GM19438 (cell line): ENCODE measurements at regions not wholly inside any gene's neighbourhood (a gene's known extent, or its start where the extent isn't known, plus 50 kb on each side); places are given as distances from the start of the nearest gene placed in this dataset.

Source experiments
- ATAC-seq: cut with Tn5 transposase; IDR thresholded peaks from one replicate; pipeline ENCODE4 v1.9.1; 2021; ENCODE audit warnings: low read depth; ENCODE audit not compliant: unreplicated experiment

GRCh38 chr18:45456090-45457021, 158.9 kb upstream of the SLC14A2 start:
- ATAC-seq, result no peak

- ATAC-seq, result no peak
These were observed 157.2 kb upstream of the SLC14A2 start for GRCh38 chr18:45458033-45458432.

GRCh38 chr18:45462179-45462578, 153.1 kb upstream of the SLC14A2 start:
- ATAC-seq, result no peak

GRCh38 chr18:45463451-45463850, 151.8 kb upstream of the SLC14A2 start:
- no peak for ATAC-seq

GRCh38 chr18:45464619-45465018, 150.7 kb upstream of the SLC14A2 start:
- ATAC-seq, result no peak

- peak; percentile 72 for ATAC-seq
These were observed 148.0 kb upstream of the SLC14A2 start for GRCh38 chr18:45467293-45467692.

- no peak for ATAC-seq
These were observed 147.3 kb upstream of the SLC14A2 start for GRCh38 chr18:45467945-45468344.

- no peak for ATAC-seq
These were observed 136.4 kb upstream of the SLC14A2 start for GRCh38 chr18:45478889-45479288.

GRCh38 chr18:45480219-45481015, 134.9 kb upstream of the SLC14A2 start:
- no peak for ATAC-seq

- no peak for ATAC-seq
These were observed 133.5 kb upstream of the SLC14A2 start for GRCh38 chr18:45481821-45482220.

- ATAC-seq, result no peak
These were observed 133.0 kb upstream of the SLC14A2 start for GRCh38 chr18:45482286-45482685.

- ATAC-seq, result no peak
These were observed 127.7 kb upstream of the SLC14A2 start for GRCh38 chr18:45487581-45487980.

- no peak for ATAC-seq
These were observed 126.6 kb upstream of the SLC14A2 start for GRCh38 chr18:45488645-45489044.

- no peak for ATAC-seq
These were observed 121.4 kb upstream of the SLC14A2 start for GRCh38 chr18:45493830-45494229.

- no peak for ATAC-seq
These were observed 120.5 kb upstream of the SLC14A2 start for GRCh38 chr18:45494811-45495210.

GRCh38 chr18:45496741-45497140, 118.5 kb upstream of the SLC14A2 start:
- no peak for ATAC-seq

GRCh38 chr18:45497595-45498286, 117.5 kb upstream of the SLC14A2 start:
- ATAC-seq, result no peak

- ATAC-seq, result no peak
These were observed 117.0 kb upstream of the SLC14A2 start for GRCh38 chr18:45498287-45498658.

- ATAC-seq, result no peak
These were observed 111.3 kb upstream of the SLC14A2 start for GRCh38 chr18:45503990-45504389.

- ATAC-seq, result no peak
These were observed 109.6 kb upstream of the SLC14A2 start for GRCh38 chr18:45505497-45506206.
